KG1 (cell line): ENCODE measurements at regions not wholly inside any gene's neighbourhood (a gene's known extent, or its start where the extent isn't known, plus 50 kb on each side); places are given as distances from the start of the nearest gene placed in this dataset.

Source experiments
- DNase-seq: peaks from one replicate; lab custom pipeline; 2025; lab: John Stamatoyannopoulos, UW

DNA sequence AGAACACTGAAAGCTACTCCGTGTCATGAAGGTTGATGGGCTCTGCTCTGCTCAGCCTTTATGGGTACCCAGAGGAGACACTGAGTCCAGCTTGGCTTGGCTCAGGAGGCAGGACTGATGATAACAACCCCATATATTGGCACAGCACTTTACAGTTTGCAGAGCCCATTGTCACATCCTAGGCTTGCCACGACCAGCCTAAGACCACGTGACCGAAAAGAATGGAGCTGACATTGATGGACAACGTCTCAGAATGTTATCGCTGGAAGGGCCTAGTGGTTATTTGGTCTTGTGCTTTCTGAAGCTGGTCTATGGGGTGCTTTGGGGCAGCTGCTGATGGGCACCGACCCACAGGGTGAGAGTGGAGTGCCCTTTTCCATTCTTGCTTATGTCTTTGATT lies 72.9 kb upstream of the RUNX3 start:
- no peak for DNase-seq

DNA sequence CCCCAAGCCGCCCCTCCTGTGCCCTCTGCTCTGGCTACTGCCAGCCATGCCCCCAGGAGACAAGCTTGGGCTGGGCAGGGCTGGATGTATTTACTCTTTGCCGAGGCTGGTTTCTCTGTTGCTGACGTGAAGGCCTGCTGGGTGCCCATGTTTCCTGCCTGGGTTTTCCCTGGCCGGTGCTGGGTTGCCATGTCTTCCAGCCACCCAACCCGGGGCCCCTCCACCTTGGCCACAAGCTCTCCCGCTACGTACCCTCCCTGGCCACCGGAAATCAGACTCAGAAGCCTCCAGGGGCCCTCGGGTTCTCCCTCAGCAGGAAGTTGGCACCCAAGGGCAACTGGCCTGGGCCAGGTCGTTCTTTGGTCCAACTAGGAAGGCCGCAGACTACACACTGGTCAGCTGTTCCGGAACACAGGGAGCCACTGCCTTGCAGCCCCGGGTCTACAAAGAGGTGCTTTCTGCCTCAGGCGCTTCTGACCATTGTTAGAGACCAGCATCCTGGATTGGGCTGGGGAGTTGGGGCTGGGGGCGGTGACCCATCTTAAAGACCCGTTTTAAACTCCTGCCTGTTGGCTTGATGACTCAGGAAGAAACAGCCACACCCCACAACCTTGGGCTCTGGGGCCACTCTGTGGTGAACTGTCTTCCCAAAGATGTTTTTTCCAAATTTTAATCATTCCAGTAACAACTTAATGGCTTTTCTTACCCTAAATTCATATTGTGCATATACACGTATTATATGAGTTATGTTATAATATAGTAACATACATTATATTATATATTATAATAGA lies 71.2 kb upstream of the RUNX3 start:
- no peak for DNase-seq

DNA sequence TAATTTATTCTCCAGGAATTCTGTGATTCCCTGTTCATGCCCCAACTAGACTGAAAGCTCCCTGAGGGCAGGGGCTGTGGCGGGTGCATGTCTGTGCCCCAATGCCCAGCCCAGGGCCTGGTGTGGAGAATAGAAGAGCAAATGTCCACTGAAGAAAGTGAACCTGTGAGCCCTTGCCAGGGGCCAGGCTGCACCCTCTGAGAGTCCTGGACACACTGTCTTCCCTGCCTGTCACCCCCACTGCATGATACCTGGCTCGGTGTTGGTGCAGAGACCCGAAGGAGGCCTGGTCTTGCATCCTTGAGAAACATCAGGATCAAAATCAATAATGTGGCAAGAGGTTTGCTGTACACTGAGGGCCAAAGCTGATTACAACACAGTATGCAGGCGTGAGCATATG lies 69.8 kb upstream of the RUNX3 start:
- DNase-seq: no peak

DNA sequence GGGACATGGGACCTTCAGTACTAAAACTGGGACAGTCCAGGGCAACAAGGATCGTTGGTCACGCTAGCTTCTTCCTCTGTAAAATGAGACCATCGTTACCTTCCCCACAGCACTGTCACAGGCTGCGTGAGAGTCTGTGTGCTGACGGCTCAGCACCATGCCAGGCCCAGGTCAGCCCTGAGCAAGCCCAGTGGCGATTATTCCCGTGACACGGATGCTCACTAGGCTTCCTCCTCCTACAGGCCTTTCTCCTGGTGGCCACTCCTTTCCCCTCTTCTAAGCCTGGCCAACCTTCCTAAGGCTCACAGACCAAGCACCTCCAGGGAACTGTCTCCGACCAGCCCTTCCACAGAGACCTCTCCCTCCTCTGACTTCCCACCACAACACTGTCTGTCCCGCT lies 69.3 kb upstream of the RUNX3 start:
- no peak for DNase-seq

DNA sequence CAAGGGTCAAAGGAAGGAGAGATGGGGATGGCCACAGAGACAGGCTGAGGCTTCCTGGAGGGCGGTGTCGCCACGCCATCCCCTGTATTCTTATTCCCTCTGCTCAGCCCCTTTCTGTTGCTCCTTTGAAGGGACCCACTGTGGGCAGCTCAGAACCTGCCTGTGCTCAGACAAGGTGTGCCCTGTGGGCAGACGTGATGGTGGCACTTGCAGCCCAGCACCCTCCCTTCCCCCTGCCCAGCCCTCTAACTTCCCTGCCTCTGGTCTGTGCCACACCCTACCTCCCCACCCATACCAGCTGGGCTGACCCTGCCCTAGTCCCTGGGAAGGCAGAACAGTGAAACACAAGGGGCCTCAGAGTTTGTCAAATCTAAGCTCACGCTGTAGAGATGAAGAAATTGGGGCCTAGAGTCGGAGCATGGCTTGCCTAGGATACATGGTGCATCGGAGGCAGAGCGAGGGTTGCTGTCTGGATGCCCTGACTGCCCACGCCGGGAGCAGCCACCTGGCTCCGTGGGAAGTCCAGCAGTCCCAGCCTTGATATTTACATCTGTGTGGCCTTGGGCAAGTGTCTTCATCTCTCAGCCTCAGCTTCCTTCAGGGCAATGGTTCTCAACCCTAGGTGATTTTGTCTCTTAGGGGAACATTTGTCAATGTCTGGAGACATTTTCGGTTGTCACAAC lies 68.6 kb upstream of the RUNX3 start:
- no peak for DNase-seq

DNA sequence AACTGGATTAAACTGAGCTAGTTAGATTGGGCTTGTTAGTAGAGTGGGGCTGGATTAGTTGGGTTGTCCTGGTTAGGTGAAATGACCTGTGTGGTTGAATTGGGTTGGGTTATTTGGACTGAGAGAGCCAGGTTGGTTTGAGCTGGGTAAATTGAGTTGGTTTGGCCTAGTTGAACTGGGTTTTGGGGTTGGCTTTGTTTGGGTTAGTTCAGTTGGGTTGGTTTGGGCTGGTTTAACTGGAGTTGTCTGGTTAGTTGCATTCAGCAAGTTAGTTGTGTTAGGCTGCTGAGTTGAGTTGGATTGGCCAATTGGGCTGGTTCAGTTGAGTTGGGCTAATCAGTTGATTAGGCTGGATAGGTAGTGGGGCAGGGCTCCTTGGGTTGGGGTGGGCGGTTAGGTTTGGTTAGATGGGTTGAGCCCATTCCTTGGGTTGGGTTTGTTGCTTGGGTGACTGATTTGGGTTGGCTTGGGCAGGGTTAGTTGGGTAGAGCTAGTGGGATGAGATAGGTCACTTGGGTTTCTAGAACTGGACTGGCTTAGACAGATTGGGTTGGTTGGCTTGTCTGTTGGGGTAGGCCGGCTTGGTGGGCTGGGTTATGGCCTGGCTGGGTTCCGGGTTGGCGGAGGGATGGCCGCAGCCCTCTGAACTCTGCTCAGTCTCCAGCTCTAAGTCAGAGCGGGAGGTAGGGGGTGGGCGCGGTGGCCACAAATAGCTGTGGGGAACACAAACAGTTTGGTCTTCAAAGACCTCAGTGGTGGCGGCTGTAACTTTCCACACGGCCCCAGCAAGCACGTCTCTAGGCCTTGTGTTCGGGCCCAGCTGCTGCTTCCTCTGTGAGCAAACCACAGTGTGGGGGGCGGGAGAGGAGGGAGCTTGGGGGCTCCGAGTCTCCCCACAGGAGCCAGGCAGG lies 67.2 kb upstream of the RUNX3 start:
- DNase-seq: peak; percentile 41

DNA sequence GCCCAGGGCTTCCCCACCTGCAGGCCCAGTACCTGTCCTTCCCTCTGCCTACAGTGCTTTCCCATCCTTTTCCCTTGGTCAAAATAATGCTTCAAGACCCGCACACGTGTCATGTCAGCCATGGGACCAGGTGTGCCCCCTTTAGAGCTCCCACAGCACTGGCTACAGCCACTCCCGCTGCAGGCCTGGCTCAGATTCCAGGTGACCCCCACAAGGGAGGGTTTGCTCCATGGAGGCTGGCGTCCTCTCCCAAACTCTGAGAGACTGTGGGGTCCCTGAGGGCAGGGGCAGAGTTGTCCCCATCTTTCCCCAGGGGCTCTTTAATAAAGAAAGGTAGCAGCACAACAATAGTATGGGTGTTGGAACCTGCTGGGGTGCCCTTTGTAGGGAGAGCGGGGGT lies 66.4 kb upstream of the RUNX3 start:
- no peak for DNase-seq

DNA sequence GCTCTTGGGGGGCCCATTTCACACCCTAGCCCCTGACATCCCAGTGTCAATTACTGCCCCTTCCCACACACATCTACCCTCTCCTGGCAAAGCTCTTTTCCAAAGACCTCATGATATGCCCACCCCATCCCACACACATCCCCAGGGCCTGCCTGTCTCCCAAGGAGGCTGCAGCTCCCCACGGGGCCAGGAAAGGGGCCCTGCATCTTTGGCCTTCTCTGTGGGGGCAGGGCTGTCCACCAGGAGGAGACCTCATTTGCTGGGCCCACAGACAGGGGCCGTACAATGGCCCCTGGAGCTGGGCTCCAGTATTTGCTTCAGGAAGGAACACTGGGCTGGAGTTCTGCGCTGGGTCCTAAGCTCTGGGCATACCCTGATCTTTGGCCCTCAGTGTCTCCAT lies 65.6 kb upstream of the RUNX3 start:
- no peak for DNase-seq

DNA sequence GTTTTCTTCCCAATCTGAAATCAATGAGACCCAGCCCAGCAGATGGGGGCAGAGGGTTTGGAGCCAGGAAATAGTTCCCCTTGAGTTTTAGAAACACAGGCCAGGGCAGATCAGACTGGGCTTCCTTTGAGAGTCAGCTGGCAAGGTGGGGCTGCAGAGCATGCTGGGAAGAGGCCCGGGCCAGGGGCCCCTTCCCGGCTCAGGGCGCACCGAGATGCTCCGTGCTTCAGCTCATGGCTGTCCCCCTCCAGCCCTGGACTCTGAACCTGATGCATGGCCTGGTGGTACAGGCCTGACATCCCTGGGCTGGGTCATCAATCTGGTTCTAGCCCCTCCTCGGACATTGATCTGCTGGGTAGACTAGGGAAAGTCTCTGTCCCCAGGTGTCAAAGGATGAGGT lies 65.1 kb upstream of the RUNX3 start:
- no peak for DNase-seq

DNA sequence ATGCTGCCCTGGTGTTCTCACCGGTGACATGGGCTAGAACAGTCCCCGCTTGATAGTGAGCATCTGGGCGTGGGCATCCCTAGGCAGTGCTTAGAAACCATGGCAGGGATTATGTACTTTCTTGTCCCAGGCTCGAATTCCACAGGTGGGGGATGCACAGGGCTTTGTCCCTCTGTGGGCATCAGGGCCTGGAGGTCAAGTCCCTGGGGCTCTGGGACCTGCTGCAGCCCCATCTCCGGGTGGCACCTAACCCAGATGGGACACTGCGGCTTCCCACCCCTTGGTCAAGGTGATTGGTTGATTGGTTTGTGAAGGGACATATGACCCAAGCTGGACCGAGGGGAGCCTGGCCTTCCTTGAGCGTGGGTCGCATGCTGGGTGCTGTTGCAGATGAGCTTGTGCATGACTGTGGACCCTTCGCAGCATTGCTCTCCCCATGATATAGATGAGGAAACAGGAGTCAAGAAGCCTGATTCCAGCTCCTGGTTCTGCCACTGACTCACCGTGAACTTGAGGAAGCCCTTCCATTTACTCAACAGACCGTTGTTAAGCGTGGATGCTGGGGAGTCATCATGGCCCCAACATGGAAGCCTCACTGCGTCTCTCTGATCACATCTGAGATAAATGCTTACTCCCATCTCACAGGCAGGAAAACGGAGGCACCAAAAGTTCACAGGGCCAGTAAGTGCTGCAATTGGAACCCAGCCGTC lies 64.0 kb upstream of the RUNX3 start:
- no peak for DNase-seq

DNA sequence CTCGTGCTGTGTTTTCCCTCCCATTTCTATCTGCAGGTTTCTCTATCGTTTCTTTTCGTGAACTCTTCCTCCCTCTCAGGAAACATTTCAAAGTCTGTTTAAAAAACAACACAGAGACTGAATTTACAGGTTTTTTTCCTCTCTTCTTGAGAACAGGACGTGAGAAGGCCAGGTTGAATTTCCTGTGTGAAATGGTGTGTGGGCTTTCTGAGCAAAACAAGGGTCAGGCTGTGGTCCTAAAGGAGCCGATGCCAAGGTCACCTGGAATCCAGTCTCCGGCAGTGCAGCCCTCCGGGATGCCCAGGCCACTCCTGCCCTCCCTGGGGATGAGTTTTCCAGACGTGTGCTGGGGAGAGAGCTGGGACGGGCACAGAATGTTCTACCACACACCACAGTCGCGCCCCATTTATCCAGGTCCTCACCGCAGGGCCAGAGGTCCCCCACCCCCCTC lies 62.7 kb upstream of the RUNX3 start:
- no peak for DNase-seq

DNA sequence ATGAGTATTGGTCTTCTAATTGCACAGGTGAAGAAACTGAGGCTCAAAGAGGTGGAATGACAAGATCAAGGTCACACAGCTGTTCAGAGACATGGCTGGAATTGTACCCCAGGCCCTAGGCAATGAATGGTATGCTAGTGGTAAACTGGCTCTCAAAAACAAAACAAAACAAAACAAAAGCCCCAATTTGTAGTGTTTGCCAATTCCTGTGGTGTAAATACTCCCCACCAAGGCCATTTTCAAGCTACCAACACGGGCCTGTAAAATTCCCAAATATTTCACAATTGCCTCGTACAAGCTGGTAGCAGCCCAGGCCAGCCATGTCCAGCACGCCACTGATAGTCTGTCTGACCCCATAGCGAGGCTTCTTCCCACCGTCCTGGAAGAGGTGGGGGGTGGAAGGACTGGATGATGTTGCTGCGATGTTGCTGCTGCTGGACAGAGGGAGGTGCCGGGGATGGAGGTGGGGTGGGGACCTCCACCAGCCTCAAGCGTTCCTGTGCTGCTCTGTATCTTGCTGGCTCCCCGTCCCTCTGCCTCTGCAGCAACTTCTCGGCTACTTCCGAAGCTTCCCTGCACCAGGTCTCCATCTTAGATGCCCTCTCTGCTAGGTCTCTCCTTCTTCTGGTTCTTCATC lies 62.2 kb upstream of the RUNX3 start:
- DNase-seq: no peak

DNA sequence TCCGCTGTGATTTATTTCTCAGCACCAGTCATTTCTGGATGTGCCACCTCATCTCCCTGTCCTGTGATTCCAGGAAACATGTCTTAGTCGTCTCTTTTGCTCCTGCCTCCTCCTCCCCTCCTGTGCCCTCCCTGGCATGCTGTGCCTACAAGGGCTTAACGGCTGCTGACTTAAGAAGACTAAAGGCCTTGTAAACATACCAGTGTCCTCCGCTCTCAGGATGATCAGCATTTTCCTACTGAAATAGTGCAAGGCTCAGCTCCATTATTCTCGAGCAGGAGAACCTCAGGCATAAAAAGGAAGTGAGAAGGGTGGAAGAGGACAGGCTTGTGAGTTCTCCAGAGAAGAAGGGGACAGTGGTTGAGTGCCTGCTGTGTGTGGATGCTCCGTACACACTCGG lies 61.6 kb upstream of the RUNX3 start:
- no peak for DNase-seq

DNA sequence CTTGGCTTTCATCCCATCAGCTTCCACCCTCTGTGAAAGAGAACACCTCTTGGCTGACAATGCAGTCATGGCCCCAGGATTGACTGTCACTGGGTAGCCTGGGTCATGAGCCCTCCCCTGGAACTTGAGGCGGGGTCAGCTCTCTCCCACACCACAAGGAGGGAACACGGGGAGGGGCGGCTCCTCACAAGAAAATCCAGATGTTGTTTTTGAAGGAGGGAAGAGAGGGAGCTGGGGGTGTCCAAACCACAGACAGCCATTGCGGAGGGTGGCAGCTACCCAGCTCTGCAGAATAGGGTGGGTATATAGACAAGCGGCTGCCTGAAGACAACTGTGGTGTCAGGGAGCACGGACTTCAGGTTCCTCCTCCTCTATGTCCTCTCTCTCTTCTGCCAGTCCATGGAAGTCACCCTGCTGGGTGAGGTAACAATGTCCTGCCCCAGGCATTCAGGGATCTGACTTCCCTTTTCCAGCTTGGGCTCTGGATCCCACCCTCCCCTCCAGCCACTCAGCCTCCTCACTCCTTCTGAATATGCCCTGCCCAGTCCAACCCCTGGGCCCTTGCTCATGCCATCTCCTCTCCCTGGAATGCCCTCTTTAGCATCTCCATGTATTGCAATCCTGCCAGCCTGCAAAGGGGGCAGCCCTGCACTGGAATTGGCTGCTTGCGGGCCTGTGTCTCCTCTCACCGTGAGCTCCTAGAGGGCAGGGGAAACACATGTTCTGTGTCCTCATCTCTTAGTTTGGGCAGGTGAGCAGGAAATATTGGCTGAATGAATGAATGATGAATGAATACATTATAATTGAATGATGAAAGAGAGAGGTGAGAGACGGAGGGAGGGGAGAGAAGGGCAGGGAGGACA lies 60.9 kb upstream of the RUNX3 start:
- DNase-seq: no peak

DNA sequence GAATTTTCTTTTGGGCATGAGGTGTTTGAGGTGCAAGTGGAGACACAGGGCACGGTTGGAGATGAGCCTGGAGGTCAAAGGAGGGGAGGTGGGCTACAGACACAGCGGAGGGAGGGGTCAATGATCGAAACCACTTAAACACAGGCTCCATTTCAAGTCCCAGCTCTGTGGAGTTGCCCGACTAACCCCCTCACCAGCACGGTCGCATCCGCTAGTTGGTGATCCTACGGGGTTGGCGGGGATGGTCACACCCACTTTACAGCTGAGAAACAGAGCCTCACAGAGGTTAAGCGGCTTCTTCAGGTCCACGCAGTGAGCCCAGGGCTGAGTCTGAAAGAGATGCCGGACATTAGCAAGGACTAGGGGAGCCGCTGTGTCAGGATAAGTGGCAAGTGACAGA lies 60.1 kb upstream of the RUNX3 start:
- DNase-seq: no peak

DNA sequence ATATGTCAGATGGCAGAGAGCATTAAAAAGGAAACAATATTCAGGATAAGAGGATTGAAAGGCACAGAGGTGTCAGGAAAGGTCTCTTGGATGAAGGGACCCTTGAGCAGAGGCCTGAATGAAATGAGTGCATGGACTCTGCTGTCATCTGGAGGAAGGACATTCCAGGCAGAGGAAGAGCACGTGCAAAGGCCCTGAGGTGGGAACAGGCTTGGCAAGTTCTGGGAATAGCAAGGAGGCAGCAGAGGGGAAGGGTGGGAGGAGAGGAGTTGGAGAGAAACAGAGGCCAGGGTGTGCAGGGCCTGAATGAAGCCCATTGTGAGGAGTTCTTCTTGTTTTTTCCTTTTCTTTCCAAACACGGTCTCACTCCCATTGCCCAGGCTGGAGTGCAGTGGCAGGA lies 59.0 kb upstream of the RUNX3 start:
- no peak for DNase-seq

DNA sequence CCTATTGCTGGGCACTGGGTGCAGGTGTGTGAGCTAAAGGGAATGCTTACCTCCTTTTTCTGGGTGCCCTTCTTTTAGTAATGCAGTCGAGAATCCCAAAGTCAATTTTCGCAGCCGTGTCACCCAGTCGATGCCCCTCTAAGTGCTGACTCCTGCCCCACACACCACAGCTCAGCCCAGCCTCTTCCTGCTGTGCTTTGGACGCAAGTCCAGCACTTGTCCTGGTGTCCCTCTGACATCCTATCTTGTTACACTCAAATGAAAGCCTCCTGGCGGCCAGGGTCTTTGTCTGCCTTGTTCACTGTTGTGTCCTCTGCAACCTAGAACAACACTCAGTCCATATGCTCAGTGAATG lies 58.5 kb upstream of the RUNX3 start:
- no peak for DNase-seq

DNA sequence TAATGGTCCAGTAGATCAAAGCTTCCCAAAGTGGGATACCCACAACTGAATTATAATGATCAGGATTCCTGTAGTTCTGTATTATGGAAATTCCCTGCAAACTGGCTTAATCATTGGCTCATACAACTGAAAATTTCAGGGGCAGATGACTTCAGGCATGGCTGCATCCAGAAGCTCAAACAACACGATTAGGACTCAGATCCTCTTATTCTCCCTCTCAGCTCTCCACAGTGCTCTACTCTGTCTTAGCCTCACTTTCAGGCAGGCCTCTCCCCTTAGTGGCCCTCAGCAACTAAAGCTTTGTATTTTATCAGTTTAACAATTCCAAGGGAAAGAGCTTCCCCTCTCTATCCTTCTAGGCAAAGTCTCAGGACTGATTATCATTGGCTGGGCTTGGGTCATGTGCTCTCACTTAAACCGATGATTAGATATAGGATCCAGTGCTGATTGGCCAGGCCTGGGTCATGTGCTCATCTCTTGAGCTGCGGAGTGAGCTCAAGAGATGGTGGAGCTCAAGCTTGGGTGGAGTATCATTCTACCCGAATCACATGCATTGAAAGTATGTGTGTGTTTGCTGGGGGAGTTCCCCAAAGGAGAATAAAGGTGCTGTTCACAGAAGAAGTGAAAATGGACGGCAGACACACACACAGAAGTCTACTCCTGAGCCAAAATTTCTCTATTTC lies 57.9 kb upstream of the RUNX3 start:
- no peak for DNase-seq

DNA sequence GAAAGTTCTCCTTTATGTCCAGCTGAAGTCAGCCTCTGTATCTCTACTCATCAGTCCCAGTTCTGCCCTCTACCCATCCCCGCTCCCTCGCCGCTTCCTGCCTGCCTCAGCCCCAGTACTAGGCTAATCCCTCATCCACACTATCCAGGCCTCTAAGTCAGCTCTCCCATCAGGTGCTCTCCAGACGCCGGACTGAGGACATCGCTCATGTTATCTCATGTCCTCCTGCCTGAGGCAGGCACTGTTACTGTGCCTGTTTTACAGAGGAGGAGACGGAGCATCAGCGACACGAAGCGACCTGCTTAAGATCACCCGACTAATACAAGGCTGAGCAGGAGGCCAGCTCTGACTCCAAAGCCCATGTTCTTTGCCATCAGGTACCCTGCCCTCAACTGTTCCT lies 57.3 kb upstream of the RUNX3 start:
- no peak for DNase-seq

DNA sequence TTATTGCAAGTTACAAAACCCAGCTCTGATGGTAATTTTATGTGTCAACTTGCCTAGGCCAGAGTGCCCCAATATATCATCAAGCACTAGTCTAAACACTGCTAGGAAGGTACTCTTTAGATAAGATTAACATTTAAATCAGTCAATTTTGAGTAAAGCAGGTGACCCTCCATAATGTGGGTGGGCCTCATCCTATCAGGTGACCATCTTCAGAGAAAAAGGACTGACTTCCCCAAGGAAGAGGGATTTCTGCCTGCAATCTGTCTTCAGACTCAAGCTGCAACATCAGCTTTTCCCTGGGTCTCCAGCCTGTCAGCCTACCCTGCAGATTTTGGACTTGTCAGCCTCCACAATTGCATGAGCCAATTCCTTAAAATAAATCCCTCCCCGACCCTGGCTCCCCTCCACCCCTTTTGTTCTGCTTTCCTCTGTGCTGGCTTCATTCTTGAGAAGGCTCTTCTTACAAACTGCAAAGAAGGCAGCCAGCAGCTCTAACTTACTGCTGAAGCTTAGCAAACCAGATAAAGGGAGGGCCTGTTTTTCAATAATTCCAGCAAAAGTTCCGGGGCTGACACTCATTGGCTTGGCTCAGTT lies 56.4 kb upstream of the RUNX3 start:
- no peak for DNase-seq
